ENCODE measurements at regions not wholly inside any gene's neighbourhood (a gene's known extent, or its start where the extent isn't known, plus 50 kb on each side); places are given as distances from the start of the nearest gene placed in this dataset.

GRCh38 chr10:83301732-83302131, 837.6 kb upstream of the GHITM start:
- Histone ChIP-seq H3K27me3 (ENCODE audit: control insufficient read depth, insufficient read depth, low read length) (no peaks in the 10 kb centered on the region), H3K9me3 (ENCODE audit: control insufficient read depth in 2 of 3, insufficient read depth in 1 of 3, low read length in 3 of 3) (no peaks in the 10 kb centered on the region), H3K4me3 (ENCODE audit: low read length in 3 of 3) (no peak overlapping the region), H3K36me3 (ENCODE audit: control insufficient read depth in 2 of 3, insufficient read depth in 3 of 3, low read length in 3 of 3) (no peaks in the 10 kb centered on the region), H3K4me1 (ENCODE audit: control insufficient read depth in 2 of 3, insufficient read depth in 2 of 3, low read depth in 1 of 3, low read length in 3 of 3) (no peaks in the 10 kb centered on the region), H3K27ac (ENCODE audit: low read depth in 2 of 2, low read length in 2 of 2) (no peak overlapping the region), H3K9ac (ENCODE audit: low read length in 3 of 3) (no peak overlapping the region)
- FAIRE-seq = no peak
- no peak for TF ChIP-seq CTCF (IDR thresholded peaks at IDR 0.05; ENCODE audit: borderline replicate concordance, extremely low read depth, insufficient read depth)
- intact Hi-C loops (cut with DNase I) = no loop called here
- DNase-seq = no peak

- H3K9me3 ChIP-seq (ENCODE audit: control insufficient read depth in 2 of 3, insufficient read depth in 1 of 3, low read length in 3 of 3) = no peaks in the 10 kb centered on the region
- H3K27ac ChIP-seq (ENCODE audit: low read depth in 2 of 2, low read length in 2 of 2) = no peak overlapping the region
- no peak overlapping the region for H3K9ac ChIP-seq (ENCODE audit: low read length in 3 of 3)
- H3K36me3 ChIP-seq (ENCODE audit: control insufficient read depth in 2 of 3, insufficient read depth in 3 of 3, low read length in 3 of 3) = no peaks in the 10 kb centered on the region
- no peak overlapping the region for H3K4me3 ChIP-seq (ENCODE audit: low read length in 3 of 3)
- intact Hi-C loops (cut with DNase I) = no loop called here
- no peaks in the 10 kb centered on the region for H3K4me1 ChIP-seq (ENCODE audit: control insufficient read depth in 2 of 3, insufficient read depth in 2 of 3, low read depth in 1 of 3, low read length in 3 of 3)
- no peaks in the 10 kb centered on the region for H3K27me3 ChIP-seq (ENCODE audit: control insufficient read depth, insufficient read depth, low read length)
- DNase-seq = no peak
- no peak for TF ChIP-seq CTCF (IDR thresholded peaks at IDR 0.05; ENCODE audit: borderline replicate concordance, extremely low read depth, insufficient read depth)
- no peak for FAIRE-seq
Observed at GRCh38 chr10:83302623-83303022, 836.7 kb upstream of the GHITM start.

- no peaks in the 10 kb centered on the region for H3K4me1 ChIP-seq (ENCODE audit: control insufficient read depth in 2 of 3, insufficient read depth in 2 of 3, low read depth in 1 of 3, low read length in 3 of 3)
- H3K36me3 ChIP-seq (ENCODE audit: control insufficient read depth in 2 of 3, insufficient read depth in 3 of 3, low read length in 3 of 3) = no peaks in the 10 kb centered on the region
- no peaks in the 10 kb centered on the region for H3K9me3 ChIP-seq (ENCODE audit: control insufficient read depth in 2 of 3, insufficient read depth in 1 of 3, low read length in 3 of 3)
- H3K4me3 ChIP-seq (ENCODE audit: low read length in 3 of 3) = no peak overlapping the region
- TF ChIP-seq CTCF (IDR thresholded peaks at IDR 0.05; ENCODE audit: borderline replicate concordance, extremely low read depth, insufficient read depth) = no peak
- FAIRE-seq (no peak), DNase-seq (peak in 1 of 5 donors; percentile 5)
- intact Hi-C loops (cut with DNase I) = no loop called here
- H3K9ac ChIP-seq (ENCODE audit: low read length in 3 of 3) = no peak overlapping the region
- H3K27me3 ChIP-seq (ENCODE audit: control insufficient read depth, insufficient read depth, low read length) = no peaks in the 10 kb centered on the region
- H3K27ac ChIP-seq (ENCODE audit: low read depth in 2 of 2, low read length in 2 of 2) = no peak overlapping the region
Observed at GRCh38 chr10:83310688-83311087, 828.6 kb upstream of the GHITM start.

GRCh38 chr10:83312570-83312969, 826.7 kb upstream of the GHITM start:
- Histone ChIP-seq H3K9ac (ENCODE audit: low read length in 3 of 3) (no peak overlapping the region), H3K4me1 (ENCODE audit: control insufficient read depth in 2 of 3, insufficient read depth in 2 of 3, low read depth in 1 of 3, low read length in 3 of 3) (no peaks in the 10 kb centered on the region), H3K27ac (ENCODE audit: low read depth in 2 of 2, low read length in 2 of 2) (no peak overlapping the region), H3K27me3 (ENCODE audit: control insufficient read depth, insufficient read depth, low read length) (no peaks in the 10 kb centered on the region), H3K4me3 (ENCODE audit: low read length in 3 of 3) (no peak overlapping the region), H3K9me3 (ENCODE audit: control insufficient read depth in 2 of 3, insufficient read depth in 1 of 3, low read length in 3 of 3) (no peaks in the 10 kb centered on the region), H3K36me3 (ENCODE audit: control insufficient read depth in 2 of 3, insufficient read depth in 3 of 3, low read length in 3 of 3) (no peaks in the 10 kb centered on the region)
- intact Hi-C loops (cut with DNase I) = no loop called here
- FAIRE-seq (no peak), DNase-seq (no peak)
- TF ChIP-seq CTCF (IDR thresholded peaks at IDR 0.05; ENCODE audit: borderline replicate concordance, extremely low read depth, insufficient read depth) = no peak
